ENCODE measurements at regions not wholly inside any gene's neighbourhood (a gene's known extent, or its start where the extent isn't known, plus 50 kb on each side); places are given as distances from the start of the nearest gene placed in this dataset.

- H3K4me3 Mint-ChIP-seq, result no peak overlapping the region
- H3K27ac Mint-ChIP-seq, result no peak overlapping the region
- peaks cover 3% of the 10 kb centered on the region for H3K9me3 Mint-ChIP-seq (ENCODE audit: insufficient read depth)
- ChIA-PET POLR2A (no interaction called here), CTCF (no interaction called here)
- no peak for DNase-seq
- ATAC-seq, result no peak
- no peaks in the 10 kb centered on the region for H3K27me3 Mint-ChIP-seq (ENCODE audit: low read depth)
- H3K4me1 Mint-ChIP-seq (ENCODE audit: low read depth), result no peaks in the 10 kb centered on the region
- H3K36me3 Mint-ChIP-seq (ENCODE audit: low read depth), result no peaks in the 10 kb centered on the region
Observed at GRCh38 chr4:60805500-60806313, 394.4 kb upstream of the ADGRL3 start.

GRCh38 chr4:60808726-60809485 is 391.2 kb upstream of the ADGRL3 start:
- no peaks in the 10 kb centered on the region for H3K4me1 Mint-ChIP-seq (ENCODE audit: low read depth)
- no peaks in the 10 kb centered on the region for H3K27me3 Mint-ChIP-seq (ENCODE audit: low read depth)
- H3K36me3 Mint-ChIP-seq (ENCODE audit: low read depth), result no peaks in the 10 kb centered on the region
- H3K4me3 Mint-ChIP-seq, result no peak overlapping the region
- no peak overlapping the region for H3K27ac Mint-ChIP-seq
- DNase-seq, result no peak
- ChIA-PET CTCF (no interaction called here), POLR2A (no interaction called here)
- peaks cover 3% of the 10 kb centered on the region for H3K9me3 Mint-ChIP-seq (ENCODE audit: insufficient read depth)
- no peak for ATAC-seq

- Mint-ChIP-seq H3K4me1 (ENCODE audit: low read depth) (no peaks in the 10 kb centered on the region), H3K36me3 (ENCODE audit: low read depth) (no peaks in the 10 kb centered on the region), H3K27ac (no peak overlapping the region), H3K27me3 (ENCODE audit: low read depth) (no peaks in the 10 kb centered on the region), H3K9me3 (ENCODE audit: insufficient read depth) (peaks cover 3% of the 10 kb centered on the region), H3K4me3 (no peak overlapping the region)
- ChIA-PET CTCF (no interaction called here), POLR2A (no interaction called here)
- DNase-seq (no peak), ATAC-seq (no peak)
Observed at GRCh38 chr4:60809486-60809800, 390.7 kb upstream of the ADGRL3 start.

- DNase-seq (no peak), ATAC-seq (no peak)
- no peaks in the 10 kb centered on the region for H3K36me3 Mint-ChIP-seq (ENCODE audit: low read depth)
- CTCF ChIA-PET, result no interaction called here
- no peaks in the 10 kb centered on the region for H3K4me1 Mint-ChIP-seq (ENCODE audit: low read depth)
- H3K27ac Mint-ChIP-seq, result no peak overlapping the region
- H3K27me3 Mint-ChIP-seq (ENCODE audit: low read depth), result no peaks in the 10 kb centered on the region
- no peak overlapping the region for H3K4me3 Mint-ChIP-seq
- POLR2A ChIA-PET, result no interaction called here
- peaks cover 3% of the 10 kb centered on the region for H3K9me3 Mint-ChIP-seq (ENCODE audit: insufficient read depth)
Observed at GRCh38 chr4:60812811-60813210, 387.3 kb upstream of the ADGRL3 start.

- no peak overlapping the region for H3K27ac Mint-ChIP-seq
- no peaks in the 10 kb centered on the region for H3K36me3 Mint-ChIP-seq (ENCODE audit: low read depth)
- CTCF ChIA-PET, result no interaction called here
- H3K4me1 Mint-ChIP-seq (ENCODE audit: low read depth), result no peaks in the 10 kb centered on the region
- POLR2A ChIA-PET, result no interaction called here
- peaks cover 2% of the 10 kb centered on the region for H3K9me3 Mint-ChIP-seq (ENCODE audit: insufficient read depth)
- DNase-seq, result no peak
- H3K27me3 Mint-ChIP-seq (ENCODE audit: low read depth), result no peaks in the 10 kb centered on the region
- no peak for ATAC-seq
- H3K4me3 Mint-ChIP-seq, result no peak overlapping the region
Observed at GRCh38 chr4:60814549-60814948, 385.6 kb upstream of the ADGRL3 start.

- Mint-ChIP-seq H3K4me1 (ENCODE audit: low read depth) (no peaks in the 10 kb centered on the region), H3K36me3 (ENCODE audit: low read depth) (no peaks in the 10 kb centered on the region), H3K27me3 (ENCODE audit: low read depth) (no peaks in the 10 kb centered on the region), H3K27ac (no peak overlapping the region), H3K4me3 (no peak overlapping the region), H3K9me3 (ENCODE audit: insufficient read depth) (peaks cover 5% of the 10 kb centered on the region)
- ATAC-seq (no peak), DNase-seq (no peak)
- ChIA-PET CTCF (no interaction called here), POLR2A (no interaction called here)
Observed at GRCh38 chr4:60817609-60818008, 382.5 kb upstream of the ADGRL3 start.

GRCh38 chr4:60822986-60823385 is 377.1 kb upstream of the ADGRL3 start:
- H3K9me3 Mint-ChIP-seq (ENCODE audit: insufficient read depth), result peaks cover 15% of the 10 kb centered on the region
- no peak overlapping the region for H3K27ac Mint-ChIP-seq
- H3K27me3 Mint-ChIP-seq (ENCODE audit: low read depth), result no peaks in the 10 kb centered on the region
- no peaks in the 10 kb centered on the region for H3K4me1 Mint-ChIP-seq (ENCODE audit: low read depth)
- ATAC-seq, result no peak
- POLR2A ChIA-PET, result no interaction called here
- DNase-seq, result no peak
- CTCF ChIA-PET, result no interaction called here
- H3K4me3 Mint-ChIP-seq, result no peak overlapping the region
- no peaks in the 10 kb centered on the region for H3K36me3 Mint-ChIP-seq (ENCODE audit: low read depth)

GRCh38 chr4:60840020-60840419 is 360.1 kb upstream of the ADGRL3 start:
- H3K27ac Mint-ChIP-seq, result no peak overlapping the region
- ChIA-PET CTCF (no interaction called here), POLR2A (no interaction called here)
- DNase-seq, result no peak
- no peaks in the 10 kb centered on the region for H3K36me3 Mint-ChIP-seq (ENCODE audit: low read depth)
- no peaks in the 10 kb centered on the region for H3K27me3 Mint-ChIP-seq (ENCODE audit: low read depth)
- H3K4me3 Mint-ChIP-seq, result no peak overlapping the region
- ATAC-seq, result no peak
- no peaks in the 10 kb centered on the region for H3K4me1 Mint-ChIP-seq (ENCODE audit: low read depth)
- no peaks in the 10 kb centered on the region for H3K9me3 Mint-ChIP-seq (ENCODE audit: insufficient read depth)

GRCh38 chr4:60846678-60847077 is 353.4 kb upstream of the ADGRL3 start:
- no peak overlapping the region for H3K4me3 Mint-ChIP-seq
- H3K27ac Mint-ChIP-seq, result no peak overlapping the region
- ChIA-PET CTCF (no interaction called here), POLR2A (no interaction called here)
- DNase-seq (no peak), ATAC-seq (no peak)
- peaks cover 5% of the 10 kb centered on the region for H3K9me3 Mint-ChIP-seq (ENCODE audit: insufficient read depth)
- H3K4me1 Mint-ChIP-seq (ENCODE audit: low read depth), result no peaks in the 10 kb centered on the region
- H3K36me3 Mint-ChIP-seq (ENCODE audit: low read depth), result no peaks in the 10 kb centered on the region
- H3K27me3 Mint-ChIP-seq (ENCODE audit: low read depth), result no peaks in the 10 kb centered on the region

- POLR2A ChIA-PET, result no interaction called here
Observed at GRCh38 chr4:60847614-60848013, 352.5 kb upstream of the ADGRL3 start.

GRCh38 chr4:60857130-60857753 is 342.9 kb upstream of the ADGRL3 start:
- Mint-ChIP-seq H3K27me3 (ENCODE audit: low read depth) (no peaks in the 10 kb centered on the region), H3K36me3 (ENCODE audit: low read depth) (no peaks in the 10 kb centered on the region), H3K27ac (no peak overlapping the region), H3K4me1 (ENCODE audit: low read depth) (no peaks in the 10 kb centered on the region), H3K9me3 (ENCODE audit: insufficient read depth) (no peaks in the 10 kb centered on the region), H3K4me3 (no peak overlapping the region)
- ATAC-seq (no peak), DNase-seq (no peak)
- CTCF ChIA-PET, result no interaction called here
- POLR2A ChIA-PET, result no interaction called here

More at GRCh38 chr4:60847614-60848013, 352.5 kb upstream of the ADGRL3 start:
- ATAC-seq (no peak), DNase-seq (no peak)
- Mint-ChIP-seq H3K27me3 (ENCODE audit: low read depth) (no peaks in the 10 kb centered on the region), H3K9me3 (ENCODE audit: insufficient read depth) (peaks cover 5% of the 10 kb centered on the region), H3K36me3 (ENCODE audit: low read depth) (no peaks in the 10 kb centered on the region), H3K4me3 (no peak overlapping the region), H3K27ac (no peak overlapping the region), H3K4me1 (ENCODE audit: low read depth) (no peaks in the 10 kb centered on the region)
- CTCF ChIA-PET, result no interaction called here

GRCh38 chr4:60863442-60863841 is 336.7 kb upstream of the ADGRL3 start:
- DNase-seq, result no peak
- no peak overlapping the region for H3K4me3 Mint-ChIP-seq
- H3K27me3 Mint-ChIP-seq (ENCODE audit: low read depth), result no peaks in the 10 kb centered on the region
- POLR2A ChIA-PET, result no interaction called here
- no peaks in the 10 kb centered on the region for H3K36me3 Mint-ChIP-seq (ENCODE audit: low read depth)
- H3K9me3 Mint-ChIP-seq (ENCODE audit: insufficient read depth), result peaks cover 16% of the 10 kb centered on the region
- no peak overlapping the region for H3K27ac Mint-ChIP-seq
- H3K4me1 Mint-ChIP-seq (ENCODE audit: low read depth), result no peaks in the 10 kb centered on the region
- CTCF ChIA-PET, result no interaction called here
- no peak for ATAC-seq
